WI38 (cell line): ENCODE measurements at regions not wholly inside any gene's neighbourhood (a gene's known extent, or its start where the extent isn't known, plus 50 kb on each side); places are given as distances from the start of the nearest gene placed in this dataset.
"Not testable (repeated sequence)": the region's sequence is repeated elsewhere in the genome, so short reads cannot be mapped to it uniquely, and the experiment has no call there.

Experiments
- H3K4me3 ChIP-seq: 2 replicates; pipeline ENCODE4 v1.5.1; 2011; ENCODE audit warnings: low read depth, mild to moderate bottlenecking, control low read depth, low read length
- TF ChIP-seq, protein P1 (sequence below): IDR thresholded peaks from 2 replicates; pipeline ENCODE4 v1.5.1; 2012; ENCODE audit warnings: low read depth, mild to moderate bottlenecking, control low read depth, low read length

DNA sequence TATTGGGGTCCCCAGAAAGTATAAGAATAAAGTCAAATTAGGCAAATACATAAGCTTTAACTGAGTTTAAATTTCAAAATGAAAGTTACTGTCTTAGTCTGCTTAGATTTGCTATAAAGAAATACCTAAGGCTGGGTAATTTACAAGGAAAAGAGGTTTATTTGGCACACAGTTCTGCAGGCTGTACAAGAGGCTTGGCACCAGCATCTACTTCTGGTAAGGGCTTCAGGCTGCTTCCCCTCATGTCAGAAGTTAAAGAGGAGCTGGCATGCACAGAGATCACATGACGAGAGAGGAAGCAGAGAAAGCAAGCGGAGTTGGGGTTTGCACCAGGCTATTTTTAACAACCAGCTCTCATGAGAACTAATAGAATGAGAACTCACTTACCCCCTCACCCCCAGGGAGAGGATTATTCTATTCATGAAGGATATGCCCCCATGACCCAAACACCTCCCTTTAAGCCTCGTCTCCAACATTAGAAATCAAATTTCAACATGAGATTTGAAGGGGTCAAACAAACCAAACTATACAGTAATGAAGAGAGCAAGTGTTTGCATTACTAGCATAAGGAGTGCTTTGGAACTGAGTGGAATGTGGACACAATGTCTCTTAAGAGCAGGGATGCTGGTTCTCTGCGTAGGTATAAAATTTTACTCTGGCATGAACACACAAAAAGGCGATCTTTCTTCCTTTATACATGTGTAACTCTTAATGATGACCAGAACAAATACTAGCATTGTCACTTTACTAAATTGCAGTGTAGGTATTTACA, 292.8 kb upstream of the PMFBP1 start:
- TF ChIP-seq, protein P1, sequence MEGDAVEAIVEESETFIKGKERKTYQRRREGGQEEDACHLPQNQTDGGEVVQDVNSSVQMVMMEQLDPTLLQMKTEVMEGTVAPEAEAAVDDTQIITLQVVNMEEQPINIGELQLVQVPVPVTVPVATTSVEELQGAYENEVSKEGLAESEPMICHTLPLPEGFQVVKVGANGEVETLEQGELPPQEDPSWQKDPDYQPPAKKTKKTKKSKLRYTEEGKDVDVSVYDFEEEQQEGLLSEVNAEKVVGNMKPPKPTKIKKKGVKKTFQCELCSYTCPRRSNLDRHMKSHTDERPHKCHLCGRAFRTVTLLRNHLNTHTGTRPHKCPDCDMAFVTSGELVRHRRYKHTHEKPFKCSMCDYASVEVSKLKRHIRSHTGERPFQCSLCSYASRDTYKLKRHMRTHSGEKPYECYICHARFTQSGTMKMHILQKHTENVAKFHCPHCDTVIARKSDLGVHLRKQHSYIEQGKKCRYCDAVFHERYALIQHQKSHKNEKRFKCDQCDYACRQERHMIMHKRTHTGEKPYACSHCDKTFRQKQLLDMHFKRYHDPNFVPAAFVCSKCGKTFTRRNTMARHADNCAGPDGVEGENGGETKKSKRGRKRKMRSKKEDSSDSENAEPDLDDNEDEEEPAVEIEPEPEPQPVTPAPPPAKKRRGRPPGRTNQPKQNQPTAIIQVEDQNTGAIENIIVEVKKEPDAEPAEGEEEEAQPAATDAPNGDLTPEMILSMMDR: no peak
- no peak overlapping the region for H3K4me3 ChIP-seq

DNA sequence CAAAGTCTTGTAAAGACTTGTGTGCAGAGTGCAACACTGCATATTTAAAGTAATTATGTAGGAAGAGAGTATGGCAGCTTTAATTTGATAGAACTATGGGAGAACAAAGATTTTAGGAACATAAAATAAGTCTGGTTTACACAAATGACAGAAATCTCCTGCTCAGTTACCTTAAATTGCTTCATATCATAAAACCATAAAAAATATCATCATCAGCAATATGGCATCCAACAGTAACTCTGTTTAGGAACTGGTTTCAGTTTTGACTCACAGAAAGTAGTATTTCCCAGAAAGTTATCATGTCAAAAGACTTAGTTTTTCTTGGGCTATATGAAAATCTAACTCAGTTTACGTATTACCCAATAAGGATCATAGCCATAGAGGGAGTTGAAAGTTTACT, 292.1 kb upstream of the PMFBP1 start:
- H3K4me3 ChIP-seq: no peak overlapping the region
- TF ChIP-seq, protein P1: no peak

DNA sequence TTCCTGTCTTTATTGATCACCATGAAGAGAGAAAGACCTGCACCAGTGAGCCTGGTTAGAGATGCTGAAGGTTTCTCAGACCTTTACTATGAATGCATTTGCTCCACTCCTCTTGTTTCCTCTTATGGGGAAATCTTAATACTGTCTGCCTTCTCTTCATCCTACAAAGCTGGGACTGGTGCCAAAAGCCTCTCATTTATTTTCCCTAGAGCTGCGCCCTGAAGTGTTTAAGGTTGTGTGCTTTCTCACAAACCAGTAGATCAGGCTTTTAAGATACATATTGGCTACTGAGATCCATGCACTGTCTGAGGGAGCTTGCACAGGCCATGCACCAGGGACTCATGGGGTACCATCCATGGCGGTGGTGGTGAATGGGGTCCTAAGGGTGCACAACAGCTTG, 286.1 kb upstream of the PMFBP1 start:
- H3K4me3 ChIP-seq: no peak overlapping the region
- TF ChIP-seq, protein P1: no peak

DNA sequence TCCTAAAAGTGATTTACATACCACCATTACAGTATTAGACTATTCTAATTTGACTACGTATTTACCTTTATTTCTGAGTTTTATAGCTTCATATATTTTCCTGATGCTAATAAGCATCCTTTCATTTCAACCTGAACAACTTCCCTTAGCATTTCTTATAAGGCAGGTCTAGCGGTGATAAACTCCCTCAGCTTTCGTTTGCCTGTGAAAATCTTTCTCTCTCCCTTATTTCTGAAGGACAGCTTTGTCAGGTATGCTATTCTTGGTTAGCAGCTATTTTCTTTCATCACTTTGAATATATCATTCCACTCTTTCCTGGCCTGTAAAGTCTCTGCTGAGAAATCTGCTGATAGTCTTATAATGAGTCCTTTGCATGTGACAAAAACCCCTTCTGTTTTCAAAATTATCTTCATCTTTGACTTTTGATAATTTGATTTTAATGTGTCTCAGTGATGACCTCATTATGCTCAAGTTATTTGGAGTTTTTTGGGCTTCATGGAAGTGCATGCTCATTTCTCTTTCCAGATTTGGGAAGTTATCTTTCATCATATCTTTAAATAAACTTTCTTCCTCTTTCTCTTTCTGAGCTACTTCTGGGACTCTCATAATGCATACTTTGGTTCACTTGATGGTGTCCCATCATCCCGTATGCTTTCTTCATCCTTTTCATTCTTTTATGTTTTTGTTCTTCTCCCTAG, 285.4 kb upstream of the PMFBP1 start:
- H3K4me3 ChIP-seq: no peak overlapping the region
- TF ChIP-seq, protein P1: no peak

DNA sequence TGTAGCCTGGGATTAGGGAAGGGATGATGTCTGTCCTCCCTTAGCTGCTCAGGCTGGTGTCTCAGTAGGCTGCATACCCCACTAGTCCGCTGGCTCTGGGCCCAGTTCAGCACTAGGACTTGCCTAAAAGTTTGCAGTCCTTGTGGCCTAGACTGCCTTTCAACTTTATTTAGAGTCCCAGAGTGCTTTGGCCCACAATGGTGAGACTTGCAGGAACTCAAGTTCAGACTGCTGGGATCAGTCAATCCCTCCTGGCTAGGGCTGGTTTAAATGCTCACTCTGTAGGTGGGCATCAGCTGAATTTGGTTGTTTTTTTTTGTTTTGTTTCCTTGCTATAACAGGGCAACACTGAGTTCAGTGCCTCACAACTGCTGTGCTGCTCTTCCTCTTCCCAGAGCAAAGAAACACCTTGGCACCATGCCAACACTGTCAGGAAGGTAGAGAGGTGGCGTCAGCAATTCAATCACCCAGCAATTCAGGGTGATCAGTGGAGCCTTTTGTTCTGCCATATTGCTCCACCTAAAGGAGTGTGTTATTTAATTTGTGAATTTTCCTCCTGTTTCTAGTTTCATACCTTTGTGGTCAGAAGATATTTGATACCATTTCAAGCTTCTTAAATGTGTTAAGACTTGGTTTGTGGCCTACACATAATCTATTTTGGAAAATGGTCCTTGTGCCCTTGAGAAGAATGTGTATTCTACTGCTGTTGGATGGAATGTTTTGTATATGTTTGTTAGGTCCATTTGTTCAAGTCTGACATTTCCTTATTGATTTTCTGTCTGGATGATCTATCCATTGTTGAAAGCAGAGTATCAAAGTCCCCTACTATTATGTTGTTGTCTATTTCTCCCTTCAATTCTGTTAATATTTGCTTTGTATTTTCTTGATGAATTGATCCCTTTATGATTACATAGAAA, 284.0 kb upstream of the PMFBP1 start:
- H3K4me3 ChIP-seq: no peak overlapping the region
- TF ChIP-seq, protein P1: no peak

DNA sequence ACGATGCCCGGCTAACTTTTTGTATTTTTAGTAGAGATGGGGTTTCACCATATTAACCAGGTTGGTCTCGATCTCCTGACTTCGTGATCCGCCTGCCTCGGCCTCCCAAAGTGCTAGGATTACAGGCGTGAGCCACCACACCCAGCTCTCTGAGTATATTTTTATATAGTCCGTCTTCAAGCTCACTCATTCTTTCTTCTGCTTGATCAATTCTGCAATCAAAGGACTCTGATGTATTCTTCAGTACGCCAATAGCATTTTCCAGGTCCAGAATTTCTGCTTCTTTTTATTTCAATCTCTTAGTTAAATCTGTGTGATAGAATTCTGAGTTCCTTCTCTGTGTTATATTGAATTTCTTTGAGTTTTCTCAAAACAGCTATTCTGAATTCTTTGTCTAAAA, 281.9 kb upstream of the PMFBP1 start:
- not testable (repeated sequence) for H3K4me3 ChIP-seq

DNA sequence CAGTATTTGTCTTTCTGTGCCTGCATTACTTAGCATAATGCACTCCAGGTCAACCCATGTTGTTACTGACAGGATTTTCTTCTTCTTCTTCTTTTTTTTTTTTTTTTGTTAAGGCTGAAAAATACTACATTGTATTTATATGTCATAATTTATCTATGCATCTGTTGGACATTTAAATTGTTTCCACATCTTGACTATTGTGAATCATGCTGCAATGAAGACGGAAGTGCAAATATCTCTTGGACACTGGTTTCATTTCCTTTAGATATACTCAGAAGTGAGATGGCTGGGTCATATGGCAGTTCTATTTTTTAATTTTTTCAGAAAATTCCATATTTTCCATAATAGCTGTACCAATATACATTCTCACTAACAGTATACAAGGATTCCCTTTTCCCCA, 272.7 kb upstream of the PMFBP1 start:
- TF ChIP-seq, protein P1: no peak
- no peak overlapping the region for H3K4me3 ChIP-seq
